ENCODE measurements at regions not wholly inside any gene's neighbourhood (a gene's known extent, or its start where the extent isn't known, plus 50 kb on each side); places are given as distances from the start of the nearest gene placed in this dataset.

DNA sequence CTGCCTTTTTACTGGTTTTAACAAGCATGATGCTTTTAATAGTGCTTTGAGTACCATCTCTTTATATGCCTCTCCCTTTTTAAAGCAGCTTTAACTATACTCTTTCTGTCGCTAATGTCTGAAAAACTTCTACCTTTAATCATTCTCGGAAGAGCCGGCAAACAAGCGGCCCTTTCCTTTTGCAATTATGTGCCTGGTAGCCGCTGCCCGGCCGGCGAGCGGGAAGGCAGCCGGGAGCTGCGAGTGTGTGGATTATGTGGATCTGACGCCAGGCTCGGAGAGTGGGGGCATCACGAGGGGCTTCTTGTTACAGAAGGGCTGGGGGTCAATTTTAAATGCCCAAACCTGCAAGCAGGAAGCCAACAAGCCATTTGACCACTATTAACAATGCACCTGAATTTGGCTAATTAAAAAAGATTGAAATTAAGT lies 120.9 kb downstream of the BUB3 start:
- TF ChIP-seq ZBTB1 (tag by site-specific recombination; IDR thresholded peaks at IDR 0.05) (no peak), ZFP37 (tag by site-specific recombination; IDR thresholded peaks at IDR 0.05) (no peak), ZNF707 (tag by site-specific recombination; IDR thresholded peaks at IDR 0.05) (no peak), ZBTB7A (tag by site-specific recombination; IDR thresholded peaks at IDR 0.05; ENCODE audit: low read depth) (no peak), ZBTB8A (tag by site-specific recombination; IDR thresholded peaks at IDR 0.05) (no peak), ZBTB21 (tag by site-specific recombination; IDR thresholded peaks at IDR 0.05) (no peak), MYNN (tag by site-specific recombination; IDR thresholded peaks at IDR 0.05; ENCODE audit: borderline replicate concordance) (no peak), ZNF426 (tag by site-specific recombination; IDR thresholded peaks at IDR 0.05) (no peak), ZNF138 (tag by site-specific recombination; IDR thresholded peaks at IDR 0.05; ENCODE audit: borderline replicate concordance) (no peak)
- TF ChIP-seq, protein P1, sequence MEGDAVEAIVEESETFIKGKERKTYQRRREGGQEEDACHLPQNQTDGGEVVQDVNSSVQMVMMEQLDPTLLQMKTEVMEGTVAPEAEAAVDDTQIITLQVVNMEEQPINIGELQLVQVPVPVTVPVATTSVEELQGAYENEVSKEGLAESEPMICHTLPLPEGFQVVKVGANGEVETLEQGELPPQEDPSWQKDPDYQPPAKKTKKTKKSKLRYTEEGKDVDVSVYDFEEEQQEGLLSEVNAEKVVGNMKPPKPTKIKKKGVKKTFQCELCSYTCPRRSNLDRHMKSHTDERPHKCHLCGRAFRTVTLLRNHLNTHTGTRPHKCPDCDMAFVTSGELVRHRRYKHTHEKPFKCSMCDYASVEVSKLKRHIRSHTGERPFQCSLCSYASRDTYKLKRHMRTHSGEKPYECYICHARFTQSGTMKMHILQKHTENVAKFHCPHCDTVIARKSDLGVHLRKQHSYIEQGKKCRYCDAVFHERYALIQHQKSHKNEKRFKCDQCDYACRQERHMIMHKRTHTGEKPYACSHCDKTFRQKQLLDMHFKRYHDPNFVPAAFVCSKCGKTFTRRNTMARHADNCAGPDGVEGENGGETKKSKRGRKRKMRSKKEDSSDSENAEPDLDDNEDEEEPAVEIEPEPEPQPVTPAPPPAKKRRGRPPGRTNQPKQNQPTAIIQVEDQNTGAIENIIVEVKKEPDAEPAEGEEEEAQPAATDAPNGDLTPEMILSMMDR (tag by site-specific recombination; IDR thresholded peaks at IDR 0.05) = no peak
- TF ChIP-seq, protein P2, sequence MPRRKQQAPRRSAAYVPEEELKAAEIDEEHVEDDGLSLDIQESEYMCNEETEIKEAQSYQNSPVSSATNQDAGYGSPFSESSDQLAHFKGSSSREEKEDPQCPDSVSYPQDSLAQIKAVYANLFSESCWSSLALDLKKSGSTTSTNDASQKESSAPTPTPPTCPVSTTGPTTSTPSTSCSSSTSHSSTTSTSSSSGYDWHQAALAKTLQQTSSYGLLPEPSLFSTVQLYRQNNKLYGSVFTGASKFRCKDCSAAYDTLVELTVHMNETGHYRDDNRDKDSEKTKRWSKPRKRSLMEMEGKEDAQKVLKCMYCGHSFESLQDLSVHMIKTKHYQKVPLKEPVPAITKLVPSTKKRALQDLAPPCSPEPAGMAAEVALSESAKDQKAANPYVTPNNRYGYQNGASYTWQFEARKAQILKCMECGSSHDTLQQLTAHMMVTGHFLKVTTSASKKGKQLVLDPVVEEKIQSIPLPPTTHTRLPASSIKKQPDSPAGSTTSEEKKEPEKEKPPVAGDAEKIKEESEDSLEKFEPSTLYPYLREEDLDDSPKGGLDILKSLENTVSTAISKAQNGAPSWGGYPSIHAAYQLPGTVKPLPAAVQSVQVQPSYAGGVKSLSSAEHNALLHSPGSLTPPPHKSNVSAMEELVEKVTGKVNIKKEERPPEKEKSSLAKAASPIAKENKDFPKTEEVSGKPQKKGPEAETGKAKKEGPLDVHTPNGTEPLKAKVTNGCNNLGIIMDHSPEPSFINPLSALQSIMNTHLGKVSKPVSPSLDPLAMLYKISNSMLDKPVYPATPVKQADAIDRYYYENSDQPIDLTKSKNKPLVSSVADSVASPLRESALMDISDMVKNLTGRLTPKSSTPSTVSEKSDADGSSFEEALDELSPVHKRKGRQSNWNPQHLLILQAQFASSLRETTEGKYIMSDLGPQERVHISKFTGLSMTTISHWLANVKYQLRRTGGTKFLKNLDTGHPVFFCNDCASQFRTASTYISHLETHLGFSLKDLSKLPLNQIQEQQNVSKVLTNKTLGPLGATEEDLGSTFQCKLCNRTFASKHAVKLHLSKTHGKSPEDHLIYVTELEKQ (tag by site-specific recombination; IDR thresholded peaks at IDR 0.05; ENCODE audit: borderline replicate concordance) = no peak
- TF ChIP-seq, protein P3, sequence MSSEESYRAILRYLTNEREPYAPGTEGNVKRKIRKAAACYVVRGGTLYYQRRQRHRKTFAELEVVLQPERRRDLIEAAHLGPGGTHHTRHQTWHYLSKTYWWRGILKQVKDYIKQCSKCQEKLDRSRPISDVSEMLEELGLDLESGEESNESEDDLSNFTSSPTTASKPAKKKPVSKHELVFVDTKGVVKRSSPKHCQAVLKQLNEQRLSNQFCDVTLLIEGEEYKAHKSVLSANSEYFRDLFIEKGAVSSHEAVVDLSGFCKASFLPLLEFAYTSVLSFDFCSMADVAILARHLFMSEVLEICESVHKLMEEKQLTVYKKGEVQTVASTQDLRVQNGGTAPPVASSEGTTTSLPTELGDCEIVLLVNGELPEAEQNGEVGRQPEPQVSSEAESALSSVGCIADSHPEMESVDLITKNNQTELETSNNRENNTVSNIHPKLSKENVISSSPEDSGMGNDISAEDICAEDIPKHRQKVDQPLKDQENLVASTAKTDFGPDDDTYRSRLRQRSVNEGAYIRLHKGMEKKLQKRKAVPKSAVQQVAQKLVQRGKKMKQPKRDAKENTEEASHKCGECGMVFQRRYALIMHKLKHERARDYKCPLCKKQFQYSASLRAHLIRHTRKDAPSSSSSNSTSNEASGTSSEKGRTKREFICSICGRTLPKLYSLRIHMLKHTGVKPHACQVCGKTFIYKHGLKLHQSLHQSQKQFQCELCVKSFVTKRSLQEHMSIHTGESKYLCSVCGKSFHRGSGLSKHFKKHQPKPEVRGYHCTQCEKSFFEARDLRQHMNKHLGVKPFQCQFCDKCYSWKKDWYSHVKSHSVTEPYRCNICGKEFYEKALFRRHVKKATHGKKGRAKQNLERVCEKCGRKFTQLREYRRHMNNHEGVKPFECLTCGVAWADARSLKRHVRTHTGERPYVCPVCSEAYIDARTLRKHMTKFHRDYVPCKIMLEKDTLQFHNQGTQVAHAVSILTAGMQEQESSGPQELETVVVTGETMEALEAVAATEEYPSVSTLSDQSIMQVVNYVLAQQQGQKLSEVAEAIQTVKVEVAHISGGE (tag by site-specific recombination; conservative IDR thresholded peaks at IDR 0.05; ENCODE audit: low read depth) = no peak
- TF ChIP-seq, protein P4, sequence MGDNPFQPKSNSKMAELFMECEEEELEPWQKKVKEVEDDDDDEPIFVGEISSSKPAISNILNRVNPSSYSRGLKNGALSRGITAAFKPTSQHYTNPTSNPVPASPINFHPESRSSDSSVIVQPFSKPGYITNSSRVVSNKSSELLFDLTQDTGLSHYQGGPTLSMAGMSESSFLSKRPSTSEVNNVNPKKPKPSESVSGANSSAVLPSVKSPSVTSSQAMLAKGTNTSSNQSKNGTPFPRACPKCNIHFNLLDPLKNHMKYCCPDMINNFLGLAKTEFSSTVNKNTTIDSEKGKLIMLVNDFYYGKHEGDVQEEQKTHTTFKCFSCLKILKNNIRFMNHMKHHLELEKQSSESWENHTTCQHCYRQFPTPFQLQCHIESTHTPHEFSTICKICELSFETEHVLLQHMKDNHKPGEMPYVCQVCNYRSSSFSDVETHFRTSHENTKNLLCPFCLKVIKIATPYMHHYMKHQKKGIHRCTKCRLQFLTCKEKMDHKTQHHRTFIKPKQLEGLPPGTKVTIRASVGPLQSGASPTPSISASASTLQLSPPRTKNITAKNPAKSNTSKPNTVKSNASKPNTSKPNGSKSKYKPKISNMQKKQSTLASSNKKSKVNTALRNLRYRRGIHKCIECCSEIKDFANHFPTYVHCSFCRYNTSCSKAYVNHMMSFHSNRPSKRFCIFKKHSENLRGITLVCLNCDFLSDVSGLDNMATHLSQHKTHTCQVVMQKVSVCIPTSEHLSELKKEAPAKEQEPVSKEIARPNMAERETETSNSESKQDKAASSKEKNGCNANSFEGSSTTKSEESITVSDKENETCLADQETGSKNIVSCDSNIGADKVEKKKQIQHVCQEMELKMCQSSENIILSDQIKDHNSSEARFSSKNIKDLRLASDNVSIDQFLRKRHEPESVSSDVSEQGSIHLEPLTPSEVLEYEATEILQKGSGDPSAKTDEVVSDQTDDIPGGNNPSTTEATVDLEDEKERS (tag by site-specific recombination; IDR thresholded peaks at IDR 0.05) = no peak
- TF ChIP-seq, protein P5, sequence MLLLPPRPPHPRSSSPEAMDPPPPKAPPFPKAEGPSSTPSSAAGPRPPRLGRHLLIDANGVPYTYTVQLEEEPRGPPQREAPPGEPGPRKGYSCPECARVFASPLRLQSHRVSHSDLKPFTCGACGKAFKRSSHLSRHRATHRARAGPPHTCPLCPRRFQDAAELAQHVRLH (tag by site-specific recombination; IDR thresholded peaks at IDR 0.05) = no peak

Measured in HEK293 (cell line).